Mesothelial cell of epicardium (in vitro differentiated cells): ENCODE measurements at regions not wholly inside any gene's neighbourhood (a gene's known extent, or its start where the extent isn't known, plus 50 kb on each side); places are given as distances from the start of the nearest gene placed in this dataset.
"Not testable (repeated sequence)": the region's sequence is repeated elsewhere in the genome, so short reads cannot be mapped to it uniquely, and the experiment has no call there.

Experiments used
- DNase-seq, 2 experiments: peaks; one replicate each; pipeline ENCODE4 v3.0.0; 2021; ENCODE audit warnings: low spot score in 2 of 2; ENCODE audit not compliant: unreplicated experiment in 2 of 2
- H3K27ac Mint-ChIP-seq: 2 replicates; pipeline ENCODE4 v1.8.0; 2021; ENCODE audit warnings: mixed read lengths
- H3K27me3 Mint-ChIP-seq: 2 replicates; pipeline ENCODE4 v1.8.0; 2021; ENCODE audit warnings: low read depth, mixed read lengths
- H3K36me3 Mint-ChIP-seq: 2 replicates; pipeline ENCODE4 v1.8.0; 2021; ENCODE audit warnings: mixed read lengths
- H3K4me1 Mint-ChIP-seq: 2 replicates; pipeline ENCODE4 v1.8.0; 2021; ENCODE audit warnings: mixed read lengths
- H3K4me3 Mint-ChIP-seq: 2 replicates; pipeline ENCODE4 v1.8.0; 2021; ENCODE audit warnings: mild to moderate bottlenecking, moderate library complexity, mixed read lengths
- H3K9me3 Mint-ChIP-seq: 2 replicates; pipeline ENCODE4 v1.8.0; 2021; ENCODE audit warnings: mixed read lengths
- TF ChIP-seq, protein P1 (sequence below): fragments of 200-600 bp; sonication (generic); IDR thresholded peaks from one replicate; pipeline ENCODE4 v1.5.0; 2021; ENCODE audit warnings: antibody characterized with exemption; ENCODE audit not compliant: unreplicated experiment

GRCh38 chrX:126489116-126489695 lies 63.4 kb downstream of the DCAF12L1 start:
- Mint-ChIP-seq H3K9me3 (peaks cover 19% of the 10 kb centered on the region), H3K4me1 (no peaks in the 10 kb centered on the region), H3K4me3 (no peak overlapping the region), H3K36me3 (no peaks in the 10 kb centered on the region), H3K27me3 (no peaks in the 10 kb centered on the region), H3K27ac (no peak overlapping the region)
- no peak for DNase-seq
- TF ChIP-seq, protein P1, sequence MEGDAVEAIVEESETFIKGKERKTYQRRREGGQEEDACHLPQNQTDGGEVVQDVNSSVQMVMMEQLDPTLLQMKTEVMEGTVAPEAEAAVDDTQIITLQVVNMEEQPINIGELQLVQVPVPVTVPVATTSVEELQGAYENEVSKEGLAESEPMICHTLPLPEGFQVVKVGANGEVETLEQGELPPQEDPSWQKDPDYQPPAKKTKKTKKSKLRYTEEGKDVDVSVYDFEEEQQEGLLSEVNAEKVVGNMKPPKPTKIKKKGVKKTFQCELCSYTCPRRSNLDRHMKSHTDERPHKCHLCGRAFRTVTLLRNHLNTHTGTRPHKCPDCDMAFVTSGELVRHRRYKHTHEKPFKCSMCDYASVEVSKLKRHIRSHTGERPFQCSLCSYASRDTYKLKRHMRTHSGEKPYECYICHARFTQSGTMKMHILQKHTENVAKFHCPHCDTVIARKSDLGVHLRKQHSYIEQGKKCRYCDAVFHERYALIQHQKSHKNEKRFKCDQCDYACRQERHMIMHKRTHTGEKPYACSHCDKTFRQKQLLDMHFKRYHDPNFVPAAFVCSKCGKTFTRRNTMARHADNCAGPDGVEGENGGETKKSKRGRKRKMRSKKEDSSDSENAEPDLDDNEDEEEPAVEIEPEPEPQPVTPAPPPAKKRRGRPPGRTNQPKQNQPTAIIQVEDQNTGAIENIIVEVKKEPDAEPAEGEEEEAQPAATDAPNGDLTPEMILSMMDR = no peak

DNA sequence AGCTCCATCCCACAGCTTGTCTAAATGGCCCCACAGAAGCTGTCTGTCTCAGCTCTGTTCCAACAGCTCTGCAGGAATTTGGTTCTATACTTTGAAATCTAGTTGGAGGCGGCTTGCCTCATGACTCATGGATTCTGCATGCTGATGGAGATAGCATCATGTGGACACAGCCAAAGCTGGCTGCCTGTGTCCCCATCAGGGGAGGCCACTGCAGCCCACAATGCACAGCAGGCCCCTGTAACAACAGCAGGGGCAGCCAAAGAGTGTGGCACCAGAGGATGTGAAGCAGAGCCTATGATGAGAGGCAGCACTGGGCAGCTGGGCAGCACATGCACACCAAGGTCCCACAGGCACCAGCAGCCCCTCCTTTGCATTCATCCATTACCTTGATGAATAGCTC lies 67.2 kb downstream of the DCAF12L1 start:
- TF ChIP-seq, protein P1 = no peak
- H3K4me1 Mint-ChIP-seq = no peaks in the 10 kb centered on the region
- no peak overlapping the region for H3K27ac Mint-ChIP-seq
- H3K27me3 Mint-ChIP-seq = no peaks in the 10 kb centered on the region
- H3K4me3 Mint-ChIP-seq = no peak overlapping the region
- no peak for DNase-seq
- no peaks in the 10 kb centered on the region for H3K36me3 Mint-ChIP-seq
- H3K9me3 Mint-ChIP-seq = peaks cover 13% of the 10 kb centered on the region

- Mint-ChIP-seq H3K27ac (no peak overlapping the region), H3K27me3 (no peaks in the 10 kb centered on the region), H3K36me3 (no peaks in the 10 kb centered on the region), H3K4me3 (no peak overlapping the region), H3K4me1 (no peaks in the 10 kb centered on the region), H3K9me3 (peaks cover 35% of the 10 kb centered on the region)
- TF ChIP-seq, protein P1 = no peak
- no peak for DNase-seq
Measured at GRCh38 chrX:126481916-126482315, 70.7 kb downstream of the DCAF12L1 start.

- H3K27me3 Mint-ChIP-seq, H3K4me1 Mint-ChIP-seq: not testable (repeated sequence)
- H3K36me3 Mint-ChIP-seq = peaks cover 15% of the 10 kb centered on the region
- peak overlapping the region; percentile 87 for H3K4me3 Mint-ChIP-seq
- peak in 1 of 2 experiments; percentile 44 for DNase-seq
- peak overlapping the region; percentile 88 for H3K27ac Mint-ChIP-seq
- H3K9me3 Mint-ChIP-seq = peaks cover 30% of the 10 kb centered on the region
Measured at GRCh38 chrX:126459896-126460826, 92.5 kb downstream of the DCAF12L1 start.

GRCh38 chrX:126456136-126456535 lies 96.5 kb downstream of the DCAF12L1 start:
- no peaks in the 10 kb centered on the region for H3K4me1 Mint-ChIP-seq
- H3K9me3 Mint-ChIP-seq = peaks cover 39% of the 10 kb centered on the region
- H3K27ac Mint-ChIP-seq = no peak overlapping the region
- DNase-seq = no peak
- TF ChIP-seq, protein P1 = no peak
- H3K36me3 Mint-ChIP-seq = peaks cover 22% of the 10 kb centered on the region
- no peak overlapping the region for H3K4me3 Mint-ChIP-seq
- H3K27me3 Mint-ChIP-seq = no peaks in the 10 kb centered on the region

GRCh38 chrX:126448681-126449080 lies 103.9 kb downstream of the DCAF12L1 start:
- peaks cover 61% of the 10 kb centered on the region for H3K9me3 Mint-ChIP-seq

More at GRCh38 chrX:126448681-126449080, 103.9 kb downstream of the DCAF12L1 start:
- no peak for DNase-seq
- Mint-ChIP-seq H3K36me3 (peaks cover 21% of the 10 kb centered on the region), H3K27me3 (no peaks in the 10 kb centered on the region), H3K4me1 (no peaks in the 10 kb centered on the region), H3K4me3 (no peak overlapping the region), H3K27ac (no peak overlapping the region)
- TF ChIP-seq, protein P1 = no peak
